ENCODE measurements at regions not wholly inside any gene's neighbourhood (a gene's known extent, or its start where the extent isn't known, plus 50 kb on each side); places are given as distances from the start of the nearest gene placed in this dataset.

DNA sequence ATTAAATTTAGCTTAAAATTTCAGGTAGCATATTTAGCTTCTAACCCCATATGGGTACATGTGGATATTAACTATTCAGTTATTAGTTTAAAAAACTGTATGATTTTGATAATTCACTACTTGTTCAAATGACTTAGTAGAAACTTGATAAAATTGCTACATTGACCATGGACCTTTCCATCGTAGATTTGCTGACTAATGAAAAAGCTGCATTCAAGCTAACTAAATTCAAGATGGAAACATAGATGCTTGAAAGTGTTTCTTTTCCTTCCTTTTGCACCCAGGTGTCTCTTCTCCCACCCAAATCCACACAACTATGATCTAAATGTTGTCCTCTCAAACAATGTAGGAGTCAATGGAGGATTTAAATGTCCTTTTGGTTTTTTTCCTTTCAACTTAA lies 439.2 kb downstream of the TBC1D4 start:
- TF ChIP-seq POLR2A (IDR thresholded peaks at IDR 0.05) = no peak
- TF ChIP-seq, protein P1, sequence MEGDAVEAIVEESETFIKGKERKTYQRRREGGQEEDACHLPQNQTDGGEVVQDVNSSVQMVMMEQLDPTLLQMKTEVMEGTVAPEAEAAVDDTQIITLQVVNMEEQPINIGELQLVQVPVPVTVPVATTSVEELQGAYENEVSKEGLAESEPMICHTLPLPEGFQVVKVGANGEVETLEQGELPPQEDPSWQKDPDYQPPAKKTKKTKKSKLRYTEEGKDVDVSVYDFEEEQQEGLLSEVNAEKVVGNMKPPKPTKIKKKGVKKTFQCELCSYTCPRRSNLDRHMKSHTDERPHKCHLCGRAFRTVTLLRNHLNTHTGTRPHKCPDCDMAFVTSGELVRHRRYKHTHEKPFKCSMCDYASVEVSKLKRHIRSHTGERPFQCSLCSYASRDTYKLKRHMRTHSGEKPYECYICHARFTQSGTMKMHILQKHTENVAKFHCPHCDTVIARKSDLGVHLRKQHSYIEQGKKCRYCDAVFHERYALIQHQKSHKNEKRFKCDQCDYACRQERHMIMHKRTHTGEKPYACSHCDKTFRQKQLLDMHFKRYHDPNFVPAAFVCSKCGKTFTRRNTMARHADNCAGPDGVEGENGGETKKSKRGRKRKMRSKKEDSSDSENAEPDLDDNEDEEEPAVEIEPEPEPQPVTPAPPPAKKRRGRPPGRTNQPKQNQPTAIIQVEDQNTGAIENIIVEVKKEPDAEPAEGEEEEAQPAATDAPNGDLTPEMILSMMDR (IDR thresholded peaks at IDR 0.05) = no peak
